Activated CD8-positive, alpha-beta T cell treated with anti-CD3 and anti-CD28 coated beads for 36 hours (primary cell): ENCODE measurements at regions not wholly inside any gene's neighbourhood (a gene's known extent, or its start where the extent isn't known, plus 50 kb on each side); places are given as distances from the start of the nearest gene placed in this dataset.
"Not testable (repeated sequence)": the region's sequence is repeated elsewhere in the genome, so short reads cannot be mapped to it uniquely, and the experiment has no call there.

Source experiments
- ATAC-seq: fragments of 200-7000 bp; cut with Tn5 transposase; one replicate; pipeline ENCODE4 v1.10.0; 2021; ENCODE audit warnings: mild to moderate bottlenecking, moderate library complexity
- CTCF ChIA-PET: fragments of 350-600 bp; sonication (Branson Sonifier 250); formaldehyde crosslinking; loops from one replicate; lab custom pipeline; 2021; ENCODE audit warnings: antibody characterized with exemption; lab: Charles Lee
- POLR2A ChIA-PET: fragments of 350-600 bp; sonication (Branson Sonifier 250); formaldehyde crosslinking; loops from one replicate; lab custom pipeline; 2021; ENCODE audit warnings: antibody characterized with exemption; lab: Charles Lee
- DNase-seq: peaks from one replicate; pipeline ENCODE4 v3.0.0-alpha.2; 2020
- H3K27ac Mint-ChIP-seq: one replicate; pipeline ENCODE4 v1.8.0; 2021; ENCODE audit warnings: mild to moderate bottlenecking, mixed read lengths
- H3K27me3 Mint-ChIP-seq: one replicate; pipeline ENCODE4 v1.8.0; 2021; ENCODE audit warnings: mixed read lengths
- H3K36me3 Mint-ChIP-seq: one replicate; pipeline ENCODE4 v1.8.0; 2021; ENCODE audit warnings: low read depth, mixed read lengths
- H3K4me1 Mint-ChIP-seq: one replicate; pipeline ENCODE4 v1.8.0; 2021; ENCODE audit warnings: low read depth, mixed read lengths
- H3K4me3 Mint-ChIP-seq: one replicate; pipeline ENCODE4 v1.8.0; 2021; ENCODE audit warnings: mild to moderate bottlenecking, moderate library complexity, mixed read lengths
- H3K9me3 Mint-ChIP-seq: one replicate; pipeline ENCODE4 v1.8.0; 2021; ENCODE audit warnings: mixed read lengths
- CTCF ChIP-seq: fragments of 200-600 bp; IDR thresholded peaks from one replicate; pipeline ENCODE4 v1.8.0; 2022; ENCODE audit warnings: antibody characterized with exemption, mild to moderate bottlenecking
- intact Hi-C: fragments of 100-400 bp; cut with micrococcal nuclease; formaldehyde crosslinking; loops from one replicate; pipeline ENCODE4 v1.10.0; 2022

GRCh38 chr21:27996906-27997305 is 995.8 kb downstream of the LTN1 start:
- H3K4me1 Mint-ChIP-seq, DNase-seq, intact Hi-C loops, POLR2A ChIA-PET, H3K27me3 Mint-ChIP-seq, H3K9me3 Mint-ChIP-seq, H3K27ac Mint-ChIP-seq, H3K4me3 Mint-ChIP-seq, ATAC-seq, H3K36me3 Mint-ChIP-seq, CTCF ChIA-PET: not testable (repeated sequence)

- DNase-seq, H3K9me3 Mint-ChIP-seq, H3K27me3 Mint-ChIP-seq, CTCF ChIA-PET, H3K4me1 Mint-ChIP-seq, H3K36me3 Mint-ChIP-seq, H3K27ac Mint-ChIP-seq, intact Hi-C loops, H3K4me3 Mint-ChIP-seq, ATAC-seq, POLR2A ChIA-PET: not testable (repeated sequence)
Observed at GRCh38 chr21:27984663-27985325, 1007.9 kb downstream of the LTN1 start.

GRCh38 chr21:27979446-27979845 is 1012.6 kb upstream of the ADAMTS5 start:
- ATAC-seq: not testable (repeated sequence)

GRCh38 chr21:27975514-27975913 is 1008.6 kb upstream of the ADAMTS5 start:
- ATAC-seq (no peak), DNase-seq (no peak)
- H3K36me3 Mint-ChIP-seq: no peaks in the 10 kb centered on the region
- TF ChIP-seq CTCF: no peak
- ChIA-PET CTCF (no interaction called here), POLR2A (no interaction called here)
- H3K27me3 Mint-ChIP-seq: no peaks in the 10 kb centered on the region
- H3K4me1 Mint-ChIP-seq: no peaks in the 10 kb centered on the region
- H3K9me3 Mint-ChIP-seq: peaks cover 5% of the 10 kb centered on the region
- intact Hi-C loops: no loop called here
- H3K4me3 Mint-ChIP-seq: no peak overlapping the region
- H3K27ac Mint-ChIP-seq: no peak overlapping the region

More at GRCh38 chr21:27979446-27979845, 1012.6 kb upstream of the ADAMTS5 start:
- CTCF ChIA-PET, H3K4me1 Mint-ChIP-seq, POLR2A ChIA-PET, H3K9me3 Mint-ChIP-seq, H3K4me3 Mint-ChIP-seq, DNase-seq, H3K27ac Mint-ChIP-seq, H3K36me3 Mint-ChIP-seq, intact Hi-C loops, H3K27me3 Mint-ChIP-seq: not testable (repeated sequence)

- H3K36me3 Mint-ChIP-seq, H3K27ac Mint-ChIP-seq, CTCF ChIA-PET, intact Hi-C loops, H3K9me3 Mint-ChIP-seq, H3K4me3 Mint-ChIP-seq, H3K27me3 Mint-ChIP-seq, DNase-seq, H3K4me1 Mint-ChIP-seq, ATAC-seq, POLR2A ChIA-PET: not testable (repeated sequence)
Observed at GRCh38 chr21:27974152-27974551, 1007.3 kb upstream of the ADAMTS5 start.

GRCh38 chr21:27968240-27968639 is 1001.4 kb upstream of the ADAMTS5 start:
- H3K4me3 Mint-ChIP-seq, ATAC-seq, H3K27ac Mint-ChIP-seq, intact Hi-C loops, H3K4me1 Mint-ChIP-seq, H3K9me3 Mint-ChIP-seq, DNase-seq, POLR2A ChIA-PET, H3K36me3 Mint-ChIP-seq, CTCF ChIA-PET, H3K27me3 Mint-ChIP-seq: not testable (repeated sequence)

GRCh38 chr21:27954543-27955165 is 987.8 kb upstream of the ADAMTS5 start:
- Mint-ChIP-seq H3K4me1 (no peaks in the 10 kb centered on the region), H3K27me3 (no peaks in the 10 kb centered on the region), H3K4me3 (no peak overlapping the region), H3K36me3 (no peaks in the 10 kb centered on the region), H3K9me3 (peaks cover 2% of the 10 kb centered on the region), H3K27ac (no peak overlapping the region)
- ATAC-seq: no peak
- CTCF ChIA-PET: no interaction called here
- POLR2A ChIA-PET: no interaction called here
- intact Hi-C loops: no loop called here
- DNase-seq: no peak
- TF ChIP-seq CTCF: no peak
